Esophagus muscularis mucosa (tissue), 4 donors: ENCODE measurements at regions not wholly inside any gene's neighbourhood (a gene's known extent, or its start where the extent isn't known, plus 50 kb on each side); places are given as distances from the start of the nearest gene placed in this dataset.

Source experiments
- DNase-seq: peaks from one replicate; pipeline ENCODE4 v3.0.0-alpha.2; 2017; ENCODE audit errors: extremely low spot score
- H3K27ac ChIP-seq, 4 donors: fragments of 200-600 bp; sonication (generic); replicated peaks in 1 of 4; 1 replicate in 3 of 4; 2 replicates in 1 of 4; pipeline ENCODE4 v1.5.1; 2016 to 2019; ENCODE audit warnings: mild to moderate bottlenecking in 1 of 4
- H3K27me3 ChIP-seq, 4 donors: fragments of 200-600 bp; sonication (generic); one replicate each; pipeline versions ENCODE4 v1.5.1 to v1.6.0; 2016 to 2019
- H3K36me3 ChIP-seq, 4 donors: fragments of 200-600 bp; sonication (generic); one replicate each; pipeline ENCODE4 v1.5.1; 2016 to 2019
- H3K4me1 ChIP-seq, 4 donors: fragments of 200-600 bp; sonication (generic); one replicate each; pipeline ENCODE4 v1.5.1; 2016 to 2019
- H3K4me3 ChIP-seq, 4 donors: fragments of 200-600 bp; sonication (generic); 1 replicate in 2 of 4; 2 replicates in 2 of 4; pipeline ENCODE4 v1.5.1; 2016 to 2019; ENCODE audit warnings: mild to moderate bottlenecking in 4 of 4, moderate library complexity in 1 of 4
- H3K9me3 ChIP-seq, 4 donors: fragments of 200-600 bp; sonication (generic); 1 replicate in 3 of 4; 2 replicates in 1 of 4; pipeline ENCODE4 v1.5.1; 2016 to 2019
- EP300 ChIP-seq: sonication (generic); formaldehyde crosslinking; IDR thresholded peaks from one replicate; pipeline ENCODE4 v1.6.1; 2017; ENCODE audit warnings: antibody characterized with exemption
- POLR2A ChIP-seq: fragments of 450-650 bp; IDR thresholded peaks from one replicate; pipeline ENCODE4 v1.6.1; 2017; ENCODE audit warnings: antibody characterized with exemption, moderate library complexity, mild to moderate bottlenecking, low read depth
- POLR2AphosphoS5 ChIP-seq, 2 donors: sonication (generic); formaldehyde crosslinking; IDR thresholded peaks; one replicate each; pipeline ENCODE4 v1.6.1; 2017; ENCODE audit warnings: antibody characterized with exemption in 2 of 2
- WGBS: methylation state at CpG from one replicate; pipeline ENCODE4 v1.1.5; 2018; 5-methylcytosine and 5-hydroxymethylcytosine counted together
- intact Hi-C: fragments of 100-400 bp; cut with DNase I; formaldehyde crosslinking; loops from one replicate; pipeline ENCODE4 v1.15.1; 2023
- TF ChIP-seq, protein P1 (sequence below), 3 experiments: fragments of 200-600 bp in 2 of 3; fragments of 450-650 bp in 1 of 3; sonication (generic) in 2 of 3; IDR thresholded peaks; one replicate each; pipeline ENCODE4 v1.5.1; 2017 to 2019; ENCODE audit warnings: antibody characterized with exemption in 3 of 3, mild to moderate bottlenecking in 2 of 3, moderate library complexity in 1 of 3

DNA sequence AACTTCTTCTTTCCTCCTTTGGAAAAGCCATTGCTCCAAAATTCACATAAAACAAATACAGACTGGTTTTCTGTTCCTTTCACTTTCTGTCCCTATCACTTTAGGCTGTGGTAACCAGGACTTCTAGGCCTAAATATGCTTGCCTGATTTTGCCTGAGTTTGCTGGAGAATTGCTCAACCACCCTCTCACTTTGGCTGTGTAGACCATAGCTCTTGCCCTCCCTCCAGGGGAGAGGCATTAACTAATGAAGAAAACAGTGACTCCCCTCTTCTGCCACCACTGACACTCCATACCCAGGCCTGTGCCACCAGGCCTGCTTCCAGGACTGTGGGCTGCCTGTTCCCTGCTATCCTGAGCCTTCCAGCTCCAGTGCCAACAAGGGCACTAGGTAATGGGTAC is 163.5 kb downstream of the TOMM20 start:
- no peaks in the 10 kb centered on the region for H3K27me3 ChIP-seq
- H3K9me3 ChIP-seq: no peaks in the 10 kb centered on the region
- H3K4me3 ChIP-seq: no peak overlapping the region
- peak overlapping the region; percentile 69 to 77 (median 76) for H3K27ac ChIP-seq
- DNase-seq: no peak
- TF ChIP-seq POLR2AphosphoS5 (IDR thresholded peaks at IDR 0.05) (no peak), EP300 (no peak), POLR2A (no peak)
- TF ChIP-seq, protein P1, sequence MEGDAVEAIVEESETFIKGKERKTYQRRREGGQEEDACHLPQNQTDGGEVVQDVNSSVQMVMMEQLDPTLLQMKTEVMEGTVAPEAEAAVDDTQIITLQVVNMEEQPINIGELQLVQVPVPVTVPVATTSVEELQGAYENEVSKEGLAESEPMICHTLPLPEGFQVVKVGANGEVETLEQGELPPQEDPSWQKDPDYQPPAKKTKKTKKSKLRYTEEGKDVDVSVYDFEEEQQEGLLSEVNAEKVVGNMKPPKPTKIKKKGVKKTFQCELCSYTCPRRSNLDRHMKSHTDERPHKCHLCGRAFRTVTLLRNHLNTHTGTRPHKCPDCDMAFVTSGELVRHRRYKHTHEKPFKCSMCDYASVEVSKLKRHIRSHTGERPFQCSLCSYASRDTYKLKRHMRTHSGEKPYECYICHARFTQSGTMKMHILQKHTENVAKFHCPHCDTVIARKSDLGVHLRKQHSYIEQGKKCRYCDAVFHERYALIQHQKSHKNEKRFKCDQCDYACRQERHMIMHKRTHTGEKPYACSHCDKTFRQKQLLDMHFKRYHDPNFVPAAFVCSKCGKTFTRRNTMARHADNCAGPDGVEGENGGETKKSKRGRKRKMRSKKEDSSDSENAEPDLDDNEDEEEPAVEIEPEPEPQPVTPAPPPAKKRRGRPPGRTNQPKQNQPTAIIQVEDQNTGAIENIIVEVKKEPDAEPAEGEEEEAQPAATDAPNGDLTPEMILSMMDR (IDR thresholded peaks at IDR 0.05): no peak
- intact Hi-C loops: no loop called here
- H3K4me1 ChIP-seq: peaks cover 52 to 71% (median 69%) of the 10 kb centered on the region in 4 donors
- H3K36me3 ChIP-seq: no peaks in the 10 kb centered on the region

GRCh38 chr1:234963904-234964702 is 164.5 kb downstream of the TOMM20 start:
- WGBS: 66% methylated on average over 15 of the region's 15 CpGs
- TF ChIP-seq EP300: no peak
- TF ChIP-seq POLR2AphosphoS5 (IDR thresholded peaks at IDR 0.05): peak; percentile 30 to 66
- intact Hi-C loops: loop anchor here (5.0 kb wide), 1 partner anchor 47 kb away; no protein-coding TSS in a partner anchor
- H3K4me1 ChIP-seq: peaks cover 44 to 62% (median 60%) of the 10 kb centered on the region in 4 donors
- H3K36me3 ChIP-seq: no peaks in the 10 kb centered on the region
- no peak for DNase-seq
- H3K9me3 ChIP-seq: no peaks in the 10 kb centered on the region
- H3K27me3 ChIP-seq: no peaks in the 10 kb centered on the region
- peak overlapping the region; percentile 69 to 77 (median 76) for H3K27ac ChIP-seq
- H3K4me3 ChIP-seq: no peak overlapping the region

DNA sequence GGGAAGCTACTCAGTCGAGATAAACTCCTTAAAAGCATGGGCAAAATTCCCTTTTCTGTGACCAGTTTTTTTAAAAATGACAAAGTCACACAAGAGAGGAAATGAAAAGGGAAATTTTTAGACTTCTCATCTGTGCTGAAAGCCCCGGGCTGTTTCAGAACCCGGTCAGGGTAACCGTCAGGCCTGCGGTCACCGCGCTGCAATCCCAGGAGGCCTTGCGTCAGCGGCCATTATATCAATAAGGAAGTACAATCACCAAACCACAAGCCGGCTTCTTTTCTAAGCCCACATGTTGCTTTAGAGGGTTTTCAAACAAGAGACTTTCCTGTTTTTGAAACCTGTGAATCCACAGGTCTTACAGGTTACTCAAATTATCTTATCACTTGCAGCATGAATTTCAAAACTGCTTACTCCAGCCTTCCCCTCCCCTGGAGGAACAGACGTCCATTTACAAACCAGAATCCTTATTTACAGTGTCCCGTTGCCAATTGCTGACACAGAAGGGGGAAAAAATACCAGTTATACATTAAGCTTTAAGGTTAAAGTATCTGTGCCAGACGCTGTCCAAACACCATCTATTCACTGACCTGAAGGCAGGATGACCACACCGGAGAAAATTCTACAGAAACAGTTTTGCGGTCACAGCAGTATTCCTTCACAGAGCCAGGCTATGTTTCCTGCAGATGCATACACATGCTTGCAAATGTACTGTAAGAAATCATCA is 165.3 kb downstream of the TOMM20 start:
- Histone ChIP-seq H3K4me1 (peaks cover 42 to 57% (median 53%) of the 10 kb centered on the region in 4 donors), H3K27ac (peak overlapping the region; percentile 69 to 77 (median 76)), H3K36me3 (no peaks in the 10 kb centered on the region), H3K27me3 (no peaks in the 10 kb centered on the region), H3K9me3 (no peaks in the 10 kb centered on the region), H3K4me3 (no peak overlapping the region)
- no peak for DNase-seq
- intact Hi-C loops: loop anchor here (5.0 kb wide), 1 partner anchor 46 kb away; no protein-coding TSS in a partner anchor
- 44% methylated on average over 15 of the region's 15 CpGs for WGBS
- TF ChIP-seq POLR2A (no peak), POLR2AphosphoS5 (IDR thresholded peaks at IDR 0.05) (peak in 1 of 2 donors; percentile 54), EP300 (no peak)
- TF ChIP-seq, protein P1 (IDR thresholded peaks at IDR 0.05): no peak

DNA sequence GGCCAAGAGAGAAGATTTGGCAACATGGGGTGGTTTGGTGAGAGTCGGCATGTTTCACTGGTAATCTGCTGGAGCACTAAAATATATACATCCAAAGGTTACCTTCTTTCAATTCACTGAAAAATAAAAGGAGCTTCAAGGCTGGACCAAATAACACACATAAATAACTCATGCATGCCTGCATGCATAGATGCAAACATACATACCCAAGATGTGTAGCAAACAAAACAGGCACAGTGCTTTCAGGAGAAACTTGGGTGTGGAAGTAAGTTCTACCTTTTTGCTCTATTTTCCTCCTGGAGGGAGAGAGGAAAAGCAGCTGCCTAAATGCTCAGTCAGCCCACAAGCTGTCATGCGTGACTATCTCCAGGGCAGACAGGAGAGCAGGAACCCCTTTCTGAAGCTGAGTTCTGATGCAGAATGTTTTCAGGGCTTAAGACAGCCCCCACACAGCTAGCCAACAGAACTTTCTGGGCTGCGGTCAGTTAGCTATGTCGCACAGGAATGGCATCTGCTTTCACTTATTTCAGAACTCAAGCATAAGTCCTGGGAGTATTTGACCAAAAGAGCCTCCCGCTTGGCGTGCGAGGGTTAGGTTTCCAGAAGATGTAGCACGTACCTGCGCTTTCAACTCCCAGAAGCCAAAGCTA is 166.2 kb downstream of the TOMM20 start:
- Histone ChIP-seq H3K27me3 (no peaks in the 10 kb centered on the region), H3K4me1 (peaks cover 48 to 64% (median 61%) of the 10 kb centered on the region in 4 donors), H3K4me3 (peak overlapping the region in 2 of 4 donors; percentile 2 to 8), H3K36me3 (no peaks in the 10 kb centered on the region), H3K27ac (peak overlapping the region; percentile 69 to 77 (median 76)), H3K9me3 (no peaks in the 10 kb centered on the region)
- intact Hi-C loops: loop anchor here (5.0 kb wide), 1 partner anchor 45 kb away; no protein-coding TSS in a partner anchor
- DNase-seq: no peak
- TF ChIP-seq POLR2AphosphoS5 (IDR thresholded peaks at IDR 0.05) (peak in 1 of 2 donors; percentile 48), POLR2A (no peak)
- 46% methylated on average over 9 of the region's 9 CpGs for WGBS

- no peaks in the 10 kb centered on the region for H3K27me3 ChIP-seq
- no peaks in the 10 kb centered on the region for H3K9me3 ChIP-seq
- intact Hi-C loops: loop anchor here (5.0 kb wide), 1 partner anchor 44 kb away; no protein-coding TSS in a partner anchor
- no peak for TF ChIP-seq POLR2AphosphoS5 (IDR thresholded peaks at IDR 0.05)
- no peak for TF ChIP-seq POLR2A
- TF ChIP-seq, protein P1 (IDR thresholded peaks at IDR 0.05): no peak
- TF ChIP-seq EP300: no peak
- H3K27ac ChIP-seq: peak overlapping the region; percentile 69 to 77 (median 76)
- no peaks in the 10 kb centered on the region for H3K36me3 ChIP-seq
- H3K4me3 ChIP-seq: no peak overlapping the region
- no peak for DNase-seq
- WGBS: 51% methylated on average over 9 of the region's 9 CpGs
- H3K4me1 ChIP-seq: peaks cover 51 to 71% (median 69%) of the 10 kb centered on the region in 4 donors
These were observed 166.9 kb downstream of the TOMM20 start for GRCh38 chr1:234961456-234962339.
